Motor neuron (in vitro differentiated cells): ENCODE measurements at regions not wholly inside any gene's neighbourhood (a gene's known extent, or its start where the extent isn't known, plus 50 kb on each side); places are given as distances from the start of the nearest gene placed in this dataset.
"Not testable (repeated sequence)": the region's sequence is repeated elsewhere in the genome, so short reads cannot be mapped to it uniquely, and the experiment has no call there.

Source experiments
- ATAC-seq, 8 experiments: fragments of 200-7000 bp; cut with Tn5 transposase; replicated peaks in 6 of 8; 2 replicates each; pipeline ENCODE4 v1.8.0; 2021; ENCODE audit warnings: mild to moderate bottlenecking in 8 of 8, moderate library complexity in 8 of 8
- H3K27ac ChIP-seq, 2 donors: fragments of 250-450 bp; sonication (Bioruptor Pico); 2 replicates each; pipeline ENCODE4 v1.9.0; 2021; ENCODE audit warnings: antibody characterized with exemption in 2 of 2, mild to moderate bottlenecking in 2 of 2, moderate library complexity in 1 of 2
- H3K4me1 ChIP-seq, 2 donors: fragments of 250-450 bp; sonication (Bioruptor Pico); replicated peaks in 1 of 2; 2 replicates each; pipeline ENCODE4 v1.6.1; 2021; ENCODE audit warnings: antibody characterized with exemption in 2 of 2, mild to moderate bottlenecking in 2 of 2, moderate library complexity in 1 of 2
- H3K4me3 ChIP-seq, 5 donors: fragments of 250-450 bp; sonication (Bioruptor Pico); 2 replicates each; pipeline ENCODE4 v1.9.0; 2021; ENCODE audit warnings: antibody characterized with exemption in 5 of 5, mild to moderate bottlenecking in 5 of 5, moderate library complexity in 4 of 5
- WGBS, 10 experiments: fragments of 450-650 bp; shearing (Covaris generic); methylation state at CpG; one replicate each; pipeline ENCODE4 v1.0.0; 2022; 5-methylcytosine and 5-hydroxymethylcytosine counted together
- in situ Hi-C, 9 experiments: fragments of 400-800 bp; cut with MboI; loops; one replicate each; pipeline ENCODE4 v1.15.0; 2021; ENCODE audit warnings: low sequenced_read_pairs in 9 of 9, low pct_unique_long_range_greater_than_20kb in 2 of 9; ENCODE audit not compliant: unreplicated experiment in 9 of 9

- no peak overlapping the region for H3K27ac ChIP-seq
- no peak overlapping the region for H3K4me3 ChIP-seq
- peak in 5 of 8 experiments; percentile 51 to 83 (median 67) for ATAC-seq
- peaks cover 11 to 19% of the 10 kb centered on the region in 2 donors for H3K4me1 ChIP-seq
- in situ Hi-C loops: no loop called here
These were observed 85.6 kb upstream of the SNX7 start for GRCh38 chr1:98575955-98576354.

- H3K4me3 ChIP-seq: no peak overlapping the region
- 30 to 90% (median 78%) methylated on average over 2 to 3 of the region's 3 CpGs; no CpG with 5 or more reads in 1 of the 10 experiments for WGBS, 10 experiments
- no peak overlapping the region for H3K27ac ChIP-seq
- in situ Hi-C loops: no loop called here
- no peak for ATAC-seq
- H3K4me1 ChIP-seq: no peaks in the 10 kb centered on the region
These were observed 95.6 kb upstream of the SNX7 start for GRCh38 chr1:98565951-98566350.

- WGBS, 10 experiments: 0 to 100% (median 88%) methylated on average over 2 of the region's 2 CpGs; no CpG with 5 or more reads in 1 of the 10 experiments
- no peaks in the 10 kb centered on the region for H3K4me1 ChIP-seq
- peak in 2 of 8 experiments; percentile 95 to 98 for ATAC-seq
- no peak overlapping the region for H3K4me3 ChIP-seq
- no peak overlapping the region for H3K27ac ChIP-seq
- in situ Hi-C loops: no loop called here
These were observed 102.2 kb upstream of the SNX7 start for GRCh38 chr1:98559291-98559690.

GRCh38 chr1:98557895-98558294, 103.6 kb upstream of the SNX7 start:
- WGBS, 10 experiments: 20 to 90% (median 67%) methylated on average over 1 to 2 of the region's 2 CpGs; no CpG with 5 or more reads in 1 of the 10 experiments
- H3K4me3 ChIP-seq: no peak overlapping the region
- H3K4me1 ChIP-seq: peaks cover 0 to 6% of the 10 kb centered on the region in 2 donors
- no peak for ATAC-seq
- in situ Hi-C loops: no loop called here
- H3K27ac ChIP-seq: no peak overlapping the region

- in situ Hi-C loops: no loop called here
- Histone ChIP-seq H3K27ac (no peak overlapping the region), H3K4me3 (no peak overlapping the region), H3K4me1 (peaks cover 0 to 10% of the 10 kb centered on the region in 2 donors)
- ATAC-seq: no peak
- 25 to 100% (median 72%) methylated on average over 1 to 2 of the region's 2 CpGs for WGBS, 10 experiments
These were observed 104.9 kb upstream of the SNX7 start for GRCh38 chr1:98556521-98557158.

- Histone ChIP-seq H3K27ac (no peak overlapping the region), H3K4me1 (peaks cover 0 to 10% of the 10 kb centered on the region in 2 donors), H3K4me3 (no peak overlapping the region)
- in situ Hi-C loops: no loop called here
- ATAC-seq: no peak
- whole genome bisulfite sequencing, 10 experiments: 57 to 100% (median 98%) methylated on average over 1 of the region's 1 CpG
These were observed 105.7 kb upstream of the SNX7 start for GRCh38 chr1:98555814-98556213.

- in situ Hi-C loops, H3K4me1 ChIP-seq, H3K4me3 ChIP-seq, H3K27ac ChIP-seq: not testable (repeated sequence)
- WGBS, 10 experiments: 0 to 42% (median 20%) methylated on average over 1 to 5 of the region's 5 CpGs; no CpG with 5 or more reads in 1 of the 10 experiments
- peak in 2 of 8 experiments; percentile 24 to 36 for ATAC-seq
These were observed 108.9 kb upstream of the SNX7 start for GRCh38 chr1:98552576-98553074.

GRCh38 chr1:98550076-98550475, 111.4 kb upstream of the SNX7 start:
- ATAC-seq: no peak
- 0 to 100% (median 79%) methylated on average over 1 of the region's 1 CpG; no CpG with 5 or more reads in 4 of the 10 experiments for WGBS, 10 experiments
- in situ Hi-C loops: no loop called here
- no peak overlapping the region for H3K4me3 ChIP-seq
- H3K27ac ChIP-seq: no peak overlapping the region
- H3K4me1 ChIP-seq: peaks cover 0 to 10% of the 10 kb centered on the region in 2 donors

GRCh38 chr1:98546319-98546718, 115.2 kb upstream of the SNX7 start:
- Histone ChIP-seq H3K4me1 (no peaks in the 10 kb centered on the region), H3K27ac (no peak overlapping the region)

GRCh38 chr1:98538106-98538505, 123.4 kb upstream of the SNX7 start:
- Histone ChIP-seq H3K27ac (no peak overlapping the region), H3K4me3 (no peak overlapping the region), H3K4me1 (no peaks in the 10 kb centered on the region)
- 29 to 100% (median 90%) methylated on average over 2 to 3 of the region's 3 CpGs; no CpG with 5 or more reads in 1 of the 10 experiments for WGBS, 10 experiments
- in situ Hi-C loops: no loop called here
- no peak for ATAC-seq

More at GRCh38 chr1:98546319-98546718, 115.2 kb upstream of the SNX7 start:
- no peak overlapping the region for H3K4me3 ChIP-seq
- in situ Hi-C loops: no loop called here
- ATAC-seq: no peak

GRCh38 chr1:98523256-98523655, 138.3 kb upstream of the SNX7 start:
- in situ Hi-C loops: no loop called here
- WGBS, 10 experiments: 23 to 100% (median 74%) methylated on average over 2 to 4 of the region's 4 CpGs
- Histone ChIP-seq H3K27ac (no peak overlapping the region), H3K4me3 (no peak overlapping the region), H3K4me1 (no peaks in the 10 kb centered on the region)
- no peak for ATAC-seq

- peak in 1 of 8 experiments; percentile 39 for ATAC-seq
- in situ Hi-C loops: no loop called here
- WGBS, 10 experiments: 17 to 100% (median 75%) methylated on average over 1 to 2 of the region's 2 CpGs; no CpG with 5 or more reads in 4 of the 10 experiments
- Histone ChIP-seq H3K4me3 (no peak overlapping the region), H3K4me1 (no peaks in the 10 kb centered on the region), H3K27ac (no peak overlapping the region)
These were observed 145.2 kb upstream of the SNX7 start for GRCh38 chr1:98516306-98516705.

- no peak overlapping the region for H3K27ac ChIP-seq
- H3K4me3 ChIP-seq: no peak overlapping the region
- in situ Hi-C loops: no loop called here
- no peaks in the 10 kb centered on the region for H3K4me1 ChIP-seq
- 80 to 100% (median 100%) methylated on average over 1 of the region's 1 CpG; no CpG with 5 or more reads in 5 of the 10 experiments for WGBS, 10 experiments
- no peak for ATAC-seq
These were observed 145.8 kb upstream of the SNX7 start for GRCh38 chr1:98515744-98516143.

GRCh38 chr1:98512216-98512615, 149.3 kb upstream of the SNX7 start:
- H3K4me3 ChIP-seq, H3K4me1 ChIP-seq, ATAC-seq, H3K27ac ChIP-seq, in situ Hi-C loops: not testable (repeated sequence)
- no CpG with 5 or more reads among the region's 27 CpGs for WGBS, 10 experiments
